ENCODE measurements at regions not wholly inside any gene's neighbourhood (a gene's known extent, or its start where the extent isn't known, plus 50 kb on each side); places are given as distances from the start of the nearest gene placed in this dataset.

GRCh38 chr6:21756487-21756886 is 162.9 kb downstream of the SOX4 start:
- TF ChIP-seq, protein P1, sequence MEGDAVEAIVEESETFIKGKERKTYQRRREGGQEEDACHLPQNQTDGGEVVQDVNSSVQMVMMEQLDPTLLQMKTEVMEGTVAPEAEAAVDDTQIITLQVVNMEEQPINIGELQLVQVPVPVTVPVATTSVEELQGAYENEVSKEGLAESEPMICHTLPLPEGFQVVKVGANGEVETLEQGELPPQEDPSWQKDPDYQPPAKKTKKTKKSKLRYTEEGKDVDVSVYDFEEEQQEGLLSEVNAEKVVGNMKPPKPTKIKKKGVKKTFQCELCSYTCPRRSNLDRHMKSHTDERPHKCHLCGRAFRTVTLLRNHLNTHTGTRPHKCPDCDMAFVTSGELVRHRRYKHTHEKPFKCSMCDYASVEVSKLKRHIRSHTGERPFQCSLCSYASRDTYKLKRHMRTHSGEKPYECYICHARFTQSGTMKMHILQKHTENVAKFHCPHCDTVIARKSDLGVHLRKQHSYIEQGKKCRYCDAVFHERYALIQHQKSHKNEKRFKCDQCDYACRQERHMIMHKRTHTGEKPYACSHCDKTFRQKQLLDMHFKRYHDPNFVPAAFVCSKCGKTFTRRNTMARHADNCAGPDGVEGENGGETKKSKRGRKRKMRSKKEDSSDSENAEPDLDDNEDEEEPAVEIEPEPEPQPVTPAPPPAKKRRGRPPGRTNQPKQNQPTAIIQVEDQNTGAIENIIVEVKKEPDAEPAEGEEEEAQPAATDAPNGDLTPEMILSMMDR (IDR thresholded peaks at IDR 0.05; ENCODE audit: low read depth, low read length, missing input control) = no peak
- TF ChIP-seq YY1 (IDR thresholded peaks at IDR 0.05) = no peak
- TF ChIP-seq TAF1 (conservative IDR thresholded peaks at IDR 0.05) = no peak
- TF ChIP-seq, protein P2, sequence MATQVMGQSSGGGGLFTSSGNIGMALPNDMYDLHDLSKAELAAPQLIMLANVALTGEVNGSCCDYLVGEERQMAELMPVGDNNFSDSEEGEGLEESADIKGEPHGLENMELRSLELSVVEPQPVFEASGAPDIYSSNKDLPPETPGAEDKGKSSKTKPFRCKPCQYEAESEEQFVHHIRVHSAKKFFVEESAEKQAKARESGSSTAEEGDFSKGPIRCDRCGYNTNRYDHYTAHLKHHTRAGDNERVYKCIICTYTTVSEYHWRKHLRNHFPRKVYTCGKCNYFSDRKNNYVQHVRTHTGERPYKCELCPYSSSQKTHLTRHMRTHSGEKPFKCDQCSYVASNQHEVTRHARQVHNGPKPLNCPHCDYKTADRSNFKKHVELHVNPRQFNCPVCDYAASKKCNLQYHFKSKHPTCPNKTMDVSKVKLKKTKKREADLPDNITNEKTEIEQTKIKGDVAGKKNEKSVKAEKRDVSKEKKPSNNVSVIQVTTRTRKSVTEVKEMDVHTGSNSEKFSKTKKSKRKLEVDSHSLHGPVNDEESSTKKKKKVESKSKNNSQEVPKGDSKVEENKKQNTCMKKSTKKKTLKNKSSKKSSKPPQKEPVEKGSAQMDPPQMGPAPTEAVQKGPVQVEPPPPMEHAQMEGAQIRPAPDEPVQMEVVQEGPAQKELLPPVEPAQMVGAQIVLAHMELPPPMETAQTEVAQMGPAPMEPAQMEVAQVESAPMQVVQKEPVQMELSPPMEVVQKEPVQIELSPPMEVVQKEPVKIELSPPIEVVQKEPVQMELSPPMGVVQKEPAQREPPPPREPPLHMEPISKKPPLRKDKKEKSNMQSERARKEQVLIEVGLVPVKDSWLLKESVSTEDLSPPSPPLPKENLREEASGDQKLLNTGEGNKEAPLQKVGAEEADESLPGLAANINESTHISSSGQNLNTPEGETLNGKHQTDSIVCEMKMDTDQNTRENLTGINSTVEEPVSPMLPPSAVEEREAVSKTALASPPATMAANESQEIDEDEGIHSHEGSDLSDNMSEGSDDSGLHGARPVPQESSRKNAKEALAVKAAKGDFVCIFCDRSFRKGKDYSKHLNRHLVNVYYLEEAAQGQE (IDR thresholded peaks at IDR 0.05) = no peak
- no peak for TF ChIP-seq MAX (IDR thresholded peaks at IDR 0.05)
- no peak for TF ChIP-seq SP1 (IDR thresholded peaks at IDR 0.05)
- peak in 1 of 2 donors; percentile 13 for TF ChIP-seq RXRA (IDR thresholded peaks at IDR 0.05)
- no peak for TF ChIP-seq JUND (IDR thresholded peaks at IDR 0.05)
- no peak for TF ChIP-seq RAD21 (IDR thresholded peaks at IDR 0.05)
